Osteoblast (primary cell): ENCODE measurements at regions not wholly inside any gene's neighbourhood (a gene's known extent, or its start where the extent isn't known, plus 50 kb on each side); places are given as distances from the start of the nearest gene placed in this dataset.

ENCODE experiments used
- DNase-seq: peaks from one replicate; pipeline ENCODE4 v3.0.0; 2011; ENCODE audit warnings: low spot score, mixed read lengths; ENCODE audit not compliant: insufficient read length; ENCODE audit errors: missing footprints
- H2AFZ ChIP-seq: 2 replicates; pipeline ENCODE4 v1.6.0; 2011; ENCODE audit warnings: mild to moderate bottlenecking, low read length
- H3K27ac ChIP-seq: 2 replicates; pipeline ENCODE4 v1.5.1; 2011; ENCODE audit warnings: mild to moderate bottlenecking, low read depth, low read length, moderate library complexity
- H3K27me3 ChIP-seq: 2 replicates; pipeline ENCODE4 v1.6.0; 2012; ENCODE audit warnings: mild to moderate bottlenecking, control low read depth, inconsistent platforms, low read length, moderate library complexity; ENCODE audit not compliant: insufficient read depth
- H3K36me3 ChIP-seq: 2 replicates; pipeline ENCODE4 v1.5.1; 2011; ENCODE audit warnings: mild to moderate bottlenecking, low read length, control low read depth, moderate library complexity; ENCODE audit not compliant: insufficient read depth
- H3K4me1 ChIP-seq: 2 replicates; pipeline ENCODE4 v1.5.1; 2011; ENCODE audit warnings: mild to moderate bottlenecking, low read length, control low read depth, moderate library complexity; ENCODE audit not compliant: insufficient read depth
- H3K4me2 ChIP-seq: 2 replicates; pipeline ENCODE4 v1.6.0; 2011; ENCODE audit warnings: mild to moderate bottlenecking, low read length; ENCODE audit not compliant: insufficient read depth
- H3K4me3 ChIP-seq: fragments of 200-600 bp; sonication (generic); 3 replicates; pipeline ENCODE4 v1.5.1; 2012; ENCODE audit warnings: mild to moderate bottlenecking, low read length, inconsistent platforms; ENCODE audit not compliant: insufficient read depth
- H3K79me2 ChIP-seq: 2 replicates; pipeline ENCODE4 v1.6.0; 2012; ENCODE audit warnings: mild to moderate bottlenecking, low read length, control low read depth, inconsistent platforms; ENCODE audit not compliant: insufficient read depth
- H3K9me3 ChIP-seq: 2 replicates; pipeline ENCODE4 v1.5.1; 2011; ENCODE audit warnings: low read depth, low read length, control low read depth
- H4K20me1 ChIP-seq: 2 replicates; pipeline ENCODE4 v1.6.0; 2012; ENCODE audit warnings: mild to moderate bottlenecking, low read length, control low read depth; ENCODE audit not compliant: insufficient read depth
- CTCF ChIP-seq: IDR thresholded peaks from 2 replicates; pipeline ENCODE4 v1.5.1; 2011; ENCODE audit warnings: mild to moderate bottlenecking, low read depth, low read length, moderate library complexity; ENCODE audit errors: extremely low read depth

DNA sequence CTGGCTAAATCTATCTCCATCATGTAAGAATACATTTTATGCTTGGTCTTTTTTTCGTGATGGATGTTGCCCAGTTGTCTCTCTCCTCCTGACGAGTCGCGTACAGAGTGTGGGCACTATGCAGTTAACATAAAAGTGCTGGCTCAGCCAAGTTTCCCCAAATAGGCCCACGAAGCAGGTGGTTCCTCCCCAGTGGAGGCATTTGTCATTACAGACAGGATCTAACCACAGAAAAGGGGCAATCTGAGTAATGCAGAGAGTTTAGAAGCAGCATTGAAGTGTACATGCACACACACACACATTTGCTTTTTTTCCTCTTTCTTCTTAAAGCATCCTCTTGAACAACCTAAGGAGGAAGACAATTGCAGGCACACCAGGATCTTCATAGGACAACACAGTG is 188.7 kb upstream of the VCX start:
- H3K4me3 ChIP-seq, result no peak overlapping the region
- TF ChIP-seq CTCF, result no peak
- DNase-seq, result no peak
- H2AFZ ChIP-seq, result no peak overlapping the region
- no peaks in the 10 kb centered on the region for H4K20me1 ChIP-seq
- no peak overlapping the region for H3K4me2 ChIP-seq
- H3K9me3 ChIP-seq, result peaks cover 2% of the 10 kb centered on the region
- H3K4me1 ChIP-seq, result no peaks in the 10 kb centered on the region
- H3K27ac ChIP-seq, result no peak overlapping the region
- H3K36me3 ChIP-seq, result no peaks in the 10 kb centered on the region
- no peaks in the 10 kb centered on the region for H3K79me2 ChIP-seq
- H3K27me3 ChIP-seq, result no peaks in the 10 kb centered on the region

- no peak overlapping the region for H2AFZ ChIP-seq
- H3K79me2 ChIP-seq, result no peaks in the 10 kb centered on the region
- H3K27ac ChIP-seq, result no peak overlapping the region
- no peaks in the 10 kb centered on the region for H3K36me3 ChIP-seq
- no peaks in the 10 kb centered on the region for H3K9me3 ChIP-seq
- no peak for TF ChIP-seq CTCF
- no peak for DNase-seq
- H3K27me3 ChIP-seq, result no peaks in the 10 kb centered on the region
- no peak overlapping the region for H3K4me3 ChIP-seq
- no peaks in the 10 kb centered on the region for H4K20me1 ChIP-seq
- H3K4me1 ChIP-seq, result no peaks in the 10 kb centered on the region
- H3K4me2 ChIP-seq, result no peak overlapping the region
Measured at GRCh38 chrX:7647831-7648230, 195.1 kb upstream of the VCX start.

- H4K20me1 ChIP-seq, result no peaks in the 10 kb centered on the region
- H3K4me1 ChIP-seq, result no peaks in the 10 kb centered on the region
- no peak for DNase-seq
- no peak for TF ChIP-seq CTCF
- H3K36me3 ChIP-seq, result no peaks in the 10 kb centered on the region
- H3K4me2 ChIP-seq, result no peak overlapping the region
- H3K27ac ChIP-seq, result no peak overlapping the region
- H3K9me3 ChIP-seq, result no peaks in the 10 kb centered on the region
- no peaks in the 10 kb centered on the region for H3K79me2 ChIP-seq
- no peak overlapping the region for H2AFZ ChIP-seq
- no peaks in the 10 kb centered on the region for H3K27me3 ChIP-seq
- H3K4me3 ChIP-seq, result no peak overlapping the region
Measured at GRCh38 chrX:7641141-7641540, 201.8 kb upstream of the VCX start.

- Histone ChIP-seq H3K4me2 (no peak overlapping the region), H3K36me3 (no peaks in the 10 kb centered on the region), H3K9me3 (no peaks in the 10 kb centered on the region), H3K27me3 (no peaks in the 10 kb centered on the region), H4K20me1 (no peaks in the 10 kb centered on the region), H3K4me3 (no peak overlapping the region), H3K79me2 (no peaks in the 10 kb centered on the region), H2AFZ (no peak overlapping the region), H3K4me1 (no peaks in the 10 kb centered on the region), H3K27ac (no peak overlapping the region)
- no peak for DNase-seq
- TF ChIP-seq CTCF, result no peak
Measured at GRCh38 chrX:7640392-7640791, 202.6 kb upstream of the VCX start.
